NCI-H510A treated with DMSO at 0.1 percent for 48 hours (cell line): ENCODE measurements at regions not wholly inside any gene's neighbourhood (a gene's known extent, or its start where the extent isn't known, plus 50 kb on each side); places are given as distances from the start of the nearest gene placed in this dataset.

Experiments
- DNase-seq: peaks from one replicate; lab custom pipeline; 2025; lab: John Stamatoyannopoulos, UW

GRCh38 chr6:119598883-119599282 is 249.3 kb upstream of the MAN1A1 start:
- no peak for DNase-seq

- no peak for DNase-seq
Observed at GRCh38 chr6:119594907-119595306, 245.3 kb upstream of the MAN1A1 start.

- DNase-seq, result no peak
Observed at GRCh38 chr6:119591235-119591634, 241.7 kb upstream of the MAN1A1 start.

- DNase-seq, result no peak
Observed at GRCh38 chr6:119590066-119590465, 240.5 kb upstream of the MAN1A1 start.

GRCh38 chr6:119587537-119587936 is 238.0 kb upstream of the MAN1A1 start:
- DNase-seq, result no peak

GRCh38 chr6:119586250-119586882 is 236.8 kb upstream of the MAN1A1 start:
- DNase-seq, result no peak

- DNase-seq, result no peak
Observed at GRCh38 chr6:119584088-119584487, 234.5 kb upstream of the MAN1A1 start.

GRCh38 chr6:119581220-119581619 is 231.7 kb upstream of the MAN1A1 start:
- no peak for DNase-seq

GRCh38 chr6:119575721-119576120 is 226.2 kb upstream of the MAN1A1 start:
- no peak for DNase-seq

GRCh38 chr6:119568580-119568979 is 219.0 kb upstream of the MAN1A1 start:
- no peak for DNase-seq

GRCh38 chr6:119566546-119567260 is 217.1 kb upstream of the MAN1A1 start:
- no peak for DNase-seq

- DNase-seq, result no peak
Observed at GRCh38 chr6:119565893-119566292, 216.3 kb upstream of the MAN1A1 start.

GRCh38 chr6:119562168-119562567 is 212.6 kb upstream of the MAN1A1 start:
- no peak for DNase-seq

GRCh38 chr6:119559586-119559985 is 210.0 kb upstream of the MAN1A1 start:
- no peak for DNase-seq

GRCh38 chr6:119557239-119557638 is 207.7 kb upstream of the MAN1A1 start:
- no peak for DNase-seq

GRCh38 chr6:119552021-119552420 is 202.5 kb upstream of the MAN1A1 start:
- no peak for DNase-seq

- DNase-seq, result no peak
Observed at GRCh38 chr6:119547024-119547423, 197.5 kb upstream of the MAN1A1 start.

- no peak for DNase-seq
Observed at GRCh38 chr6:119545245-119545644, 195.7 kb upstream of the MAN1A1 start.

GRCh38 chr6:119544325-119545175 is 195.0 kb upstream of the MAN1A1 start:
- no peak for DNase-seq

- DNase-seq, result no peak
Observed at GRCh38 chr6:119543332-119543731, 193.8 kb upstream of the MAN1A1 start.

GRCh38 chr6:119542037-119542436 is 192.5 kb upstream of the MAN1A1 start:
- no peak for DNase-seq

GRCh38 chr6:119541132-119541905 is 191.8 kb upstream of the MAN1A1 start:
- no peak for DNase-seq
